DND-41 (cell line): ENCODE measurements at regions not wholly inside any gene's neighbourhood (a gene's known extent, or its start where the extent isn't known, plus 50 kb on each side); places are given as distances from the start of the nearest gene placed in this dataset.

Experiments
- ATAC-seq: fragments of 200-7000 bp; cut with Tn5 transposase; 3 replicates; pipeline ENCODE4 v1.9.1; 2021; ENCODE audit warnings: low read depth; ENCODE audit not compliant: insufficient read depth
- DNase-seq: peaks from one replicate; pipeline ENCODE4 v3.0.0-alpha.2; 2020
- H2AFZ ChIP-seq: 2 replicates; pipeline ENCODE4 v1.6.0; 2012; ENCODE audit warnings: low read depth, low read length
- H3K27ac ChIP-seq: 2 replicates; pipeline ENCODE4 v1.5.1; 2012; ENCODE audit warnings: low read length, inconsistent platforms
- H3K27me3 ChIP-seq: fragments of 200-600 bp; sonication (generic); 2 replicates; pipeline ENCODE4 v1.6.0; 2012; ENCODE audit warnings: low read length, mild to moderate bottlenecking, inconsistent platforms; ENCODE audit not compliant: insufficient read depth, poor library complexity
- H3K36me3 ChIP-seq: 2 replicates; pipeline ENCODE4 v1.5.1; 2012; ENCODE audit warnings: low read length, inconsistent platforms; ENCODE audit not compliant: insufficient read depth
- H3K4me1 ChIP-seq: 2 replicates; pipeline ENCODE4 v1.5.1; 2012; ENCODE audit warnings: mild to moderate bottlenecking, low read length; ENCODE audit not compliant: insufficient read depth
- H3K4me2 ChIP-seq: 2 replicates; pipeline ENCODE4 v1.6.0; 2012; ENCODE audit warnings: mild to moderate bottlenecking, moderate library complexity, low read length, inconsistent platforms; ENCODE audit not compliant: insufficient read depth
- H3K4me3 ChIP-seq, 2 experiments: fragments of 200-600 bp in 1 of 2; shearing (Covaris generic) in 1 of 2; 2 replicates each; pipeline ENCODE4 v1.5.1; 2012 to 2016; ENCODE audit warnings: inconsistent platforms in 2 of 2, low read length in 2 of 2, mild to moderate bottlenecking in 2 of 2, low read depth in 1 of 2, moderate library complexity in 1 of 2
- H3K79me2 ChIP-seq: 2 replicates; pipeline ENCODE4 v1.6.0; 2012; ENCODE audit warnings: low read length, inconsistent platforms; ENCODE audit not compliant: insufficient read depth
- H3K9ac ChIP-seq: 2 replicates; pipeline ENCODE4 v1.6.0; 2012; ENCODE audit warnings: low read depth, mild to moderate bottlenecking, inconsistent platforms, low read length, moderate library complexity
- H3K9me3 ChIP-seq: 2 replicates; pipeline ENCODE4 v1.5.1; 2012; ENCODE audit warnings: low read length, moderate library complexity, mild to moderate bottlenecking, inconsistent platforms; ENCODE audit not compliant: insufficient read depth, severe bottlenecking
- H4K20me1 ChIP-seq: 2 replicates; pipeline ENCODE4 v1.6.0; 2012; ENCODE audit warnings: low read length; ENCODE audit not compliant: insufficient read depth
- EZH2 ChIP-seq: IDR thresholded peaks from 3 replicates; pipeline ENCODE4 v1.6.1; 2012; ENCODE audit warnings: borderline replicate concordance, low read depth, mild to moderate bottlenecking, moderate library complexity, low read length, inconsistent platforms; ENCODE audit not compliant: severe bottlenecking
- TF ChIP-seq, protein P1 (sequence below): IDR thresholded peaks from 2 replicates; pipeline ENCODE4 v1.5.1; 2012; ENCODE audit warnings: borderline replicate concordance, low read length, moderate library complexity, mild to moderate bottlenecking; ENCODE audit not compliant: poor library complexity, severe bottlenecking; ENCODE audit errors: extremely low read depth

- no peak overlapping the region for H2AFZ ChIP-seq
- ATAC-seq (no peak), DNase-seq (no peak)
- H3K79me2 ChIP-seq, result no peaks in the 10 kb centered on the region
- TF ChIP-seq, protein P1, sequence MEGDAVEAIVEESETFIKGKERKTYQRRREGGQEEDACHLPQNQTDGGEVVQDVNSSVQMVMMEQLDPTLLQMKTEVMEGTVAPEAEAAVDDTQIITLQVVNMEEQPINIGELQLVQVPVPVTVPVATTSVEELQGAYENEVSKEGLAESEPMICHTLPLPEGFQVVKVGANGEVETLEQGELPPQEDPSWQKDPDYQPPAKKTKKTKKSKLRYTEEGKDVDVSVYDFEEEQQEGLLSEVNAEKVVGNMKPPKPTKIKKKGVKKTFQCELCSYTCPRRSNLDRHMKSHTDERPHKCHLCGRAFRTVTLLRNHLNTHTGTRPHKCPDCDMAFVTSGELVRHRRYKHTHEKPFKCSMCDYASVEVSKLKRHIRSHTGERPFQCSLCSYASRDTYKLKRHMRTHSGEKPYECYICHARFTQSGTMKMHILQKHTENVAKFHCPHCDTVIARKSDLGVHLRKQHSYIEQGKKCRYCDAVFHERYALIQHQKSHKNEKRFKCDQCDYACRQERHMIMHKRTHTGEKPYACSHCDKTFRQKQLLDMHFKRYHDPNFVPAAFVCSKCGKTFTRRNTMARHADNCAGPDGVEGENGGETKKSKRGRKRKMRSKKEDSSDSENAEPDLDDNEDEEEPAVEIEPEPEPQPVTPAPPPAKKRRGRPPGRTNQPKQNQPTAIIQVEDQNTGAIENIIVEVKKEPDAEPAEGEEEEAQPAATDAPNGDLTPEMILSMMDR, result no peak
- TF ChIP-seq EZH2, result no peak
- no peaks in the 10 kb centered on the region for H4K20me1 ChIP-seq
- no peaks in the 10 kb centered on the region for H3K36me3 ChIP-seq
- no peak overlapping the region for H3K4me2 ChIP-seq
- no peak overlapping the region for H3K27ac ChIP-seq
- no peak overlapping the region for H3K9ac ChIP-seq
- no peaks in the 10 kb centered on the region for H3K4me1 ChIP-seq
- H3K9me3 ChIP-seq, result no peaks in the 10 kb centered on the region
- H3K27me3 ChIP-seq, result no peaks in the 10 kb centered on the region
- no peak overlapping the region for H3K4me3 ChIP-seq
These were observed 62.2 kb upstream of the DMD start for GRCh38 chrX:33273535-33273934.

- Histone ChIP-seq H3K79me2 (no peaks in the 10 kb centered on the region), H3K9me3 (no peaks in the 10 kb centered on the region), H3K36me3 (no peaks in the 10 kb centered on the region), H3K9ac (no peak overlapping the region), H3K27me3 (no peaks in the 10 kb centered on the region), H4K20me1 (no peaks in the 10 kb centered on the region), H3K4me3 (no peak overlapping the region), H3K4me2 (no peak overlapping the region), H2AFZ (no peak overlapping the region), H3K27ac (no peak overlapping the region), H3K4me1 (no peaks in the 10 kb centered on the region)
- TF ChIP-seq, protein P1, result no peak
- DNase-seq, result no peak
- no peak for ATAC-seq
These were observed 61.6 kb upstream of the DMD start for GRCh38 chrX:33272986-33273385.
